A549 (cell line): ENCODE measurements at regions not wholly inside any gene's neighbourhood (a gene's known extent, or its start where the extent isn't known, plus 50 kb on each side); places are given as distances from the start of the nearest gene placed in this dataset.

Source experiments
- ATAC-seq, 2 experiments: fragments of 200-7000 bp in 1 of 2; fragments of >200 bp in 1 of 2; cut with Nextera tagmentation in 1 of 2; cut with Tn5 transposase in 1 of 2; 3 replicates each; pipeline versions ENCODE4 v1.8.0 to v1.9.1; 2018 to 2020; ENCODE audit warnings: mild to moderate bottlenecking in 1 of 2, moderate library complexity in 1 of 2
- CTCF ChIA-PET: fragments of 300-600 bp; sonication (Branson Sonifier 250); formaldehyde crosslinking; extraction: SDS; loops from one replicate; lab custom pipeline; 2021; ENCODE audit warnings: antibody characterized with exemption, inconsistent platforms; lab: Yijun Ruan, JAX
- POLR2A ChIA-PET: fragments of 350-600 bp; formaldehyde crosslinking; extraction: SDS; loops from one replicate; lab custom pipeline; 2021; ENCODE audit warnings: antibody characterized with exemption, inconsistent platforms; lab: Yijun Ruan, JAX
- DNase-seq, 2 experiments: peaks; one replicate each; pipeline versions ENCODE4 v3.0.0 to v3.0.0-alpha.2; 2011 to 2016; ENCODE audit warnings: low read depth in 1 of 2, low spot score in 1 of 2
- FAIRE-seq: peaks from 2 replicates; lab custom pipeline; 2011; peaks lifted over from hg19 to GRCh38; lab: Jason Lieb, UNC
- H3K27ac ChIP-seq, 2 experiments: fragments of >200 bp; sonication (Bioruptor Twin); formaldehyde crosslinking; 3 replicates each; pipeline ENCODE4 v1.5.1; 2016 to 2017
- H3K4me1 ChIP-seq: fragments of >200 bp; sonication (Bioruptor Twin); formaldehyde crosslinking; 3 replicates; pipeline ENCODE4 v1.6.1; 2016
- H3K4me2 ChIP-seq: fragments of >200 bp; sonication (Bioruptor Twin); formaldehyde crosslinking; 3 replicates; pipeline ENCODE4 v1.6.1; 2016
- H3K4me3 ChIP-seq: fragments of >200 bp; sonication (Bioruptor Twin); formaldehyde crosslinking; 3 replicates; pipeline ENCODE4 v1.5.1; 2016
- H3K9me3 ChIP-seq: fragments of >200 bp; sonication (Bioruptor Twin); formaldehyde crosslinking; 3 replicates; pipeline ENCODE4 v1.6.1; 2016
- BCL3 ChIP-seq: fragments of >200 bp; sonication (Bioruptor Twin); formaldehyde crosslinking; IDR thresholded peaks from 3 replicates; pipeline ENCODE4 v1.6.1; 2016
- BHLHE40 ChIP-seq: IDR thresholded peaks from 2 replicates; pipeline ENCODE4 v1.6.1; 2012; ENCODE audit warnings: low read depth, low read length, inconsistent platforms
- CBX8 ChIP-seq: fragments of 200-600 bp; sonication (generic); IDR thresholded peaks from 2 replicates; pipeline ENCODE4 v1.6.1; 2016
- CHD2 ChIP-seq: fragments of 150-350 bp; IDR thresholded peaks from 2 replicates; pipeline ENCODE4 v1.6.1; 2014; ENCODE audit warnings: low read length; ENCODE audit not compliant: partially characterized antibody
- EP300 ChIP-seq, 2 experiments: fragments of >200 bp; sonication (Bioruptor Twin); formaldehyde crosslinking; IDR thresholded peaks; 2 replicates in 1 of 2; 3 replicates in 1 of 2; pipeline ENCODE4 v1.6.1; 2016 to 2017
- ESRRA ChIP-seq: fragments of 150-350 bp; IDR thresholded peaks from 2 replicates; pipeline ENCODE4 v1.6.1; 2014; ENCODE audit warnings: mild to moderate bottlenecking, low read length, borderline replicate concordance
- FOXS1 ChIP-seq: fragments of 250-450 bp; sonication (Bioruptor Pico); IDR thresholded peaks from 2 replicates; pipeline ENCODE4 v1.5.0; 2020; ENCODE audit warnings: mild to moderate bottlenecking, moderate library complexity
- HOXA7 ChIP-seq: fragments of 250-450 bp; sonication (Bioruptor Pico); IDR thresholded peaks from 2 replicates; pipeline ENCODE4 v1.5.0; 2020; ENCODE audit warnings: mild to moderate bottlenecking, moderate library complexity
- HOXB5 ChIP-seq: fragments of 250-450 bp; sonication (Bioruptor Pico); IDR thresholded peaks from 2 replicates; pipeline ENCODE4 v1.5.0; 2020; ENCODE audit warnings: mild to moderate bottlenecking, moderate library complexity
- JUNB ChIP-seq: fragments of >200 bp; sonication (Bioruptor Twin); formaldehyde crosslinking; IDR thresholded peaks from 2 replicates; pipeline ENCODE4 v1.6.1; 2016
- KDM1A ChIP-seq: fragments of 200-600 bp; sonication (generic); IDR thresholded peaks from 2 replicates; pipeline ENCODE4 v1.6.1; 2016; ENCODE audit warnings: low read depth, mild to moderate bottlenecking
- KDM5A ChIP-seq: fragments of 200-600 bp; sonication (generic); IDR thresholded peaks from 2 replicates; pipeline ENCODE4 v1.6.1; 2016; ENCODE audit warnings: antibody characterized with exemption, mild to moderate bottlenecking
- MAFK ChIP-seq: fragments of 450-650 bp; IDR thresholded peaks from 2 replicates; pipeline ENCODE4 v1.6.1; 2014; ENCODE audit not compliant: partially characterized antibody
- MYC ChIP-seq: IDR thresholded peaks from 2 replicates; pipeline ENCODE4 v1.6.1; 2012; ENCODE audit warnings: mild to moderate bottlenecking, inconsistent platforms, low read length, improper control_type of control experiment, borderline replicate concordance
- PBX3 ChIP-seq: IDR thresholded peaks from 2 replicates; pipeline ENCODE4 v1.6.1; 2012
- POLR2A ChIP-seq: IDR thresholded peaks from 2 replicates; pipeline ENCODE4 v1.6.1; 2012; ENCODE audit warnings: mild to moderate bottlenecking, low read length
- RARB ChIP-seq: fragments of 250-450 bp; sonication (Bioruptor Pico); IDR thresholded peaks from 2 replicates; pipeline ENCODE4 v1.8.0; 2021; ENCODE audit warnings: mild to moderate bottlenecking, moderate library complexity
- RFX5 ChIP-seq: fragments of 450-650 bp; IDR thresholded peaks from 2 replicates; pipeline ENCODE4 v1.7.1; 2014; ENCODE audit warnings: antibody characterized with exemption, mild to moderate bottlenecking, moderate library complexity
- RNF2 ChIP-seq: fragments of 200-600 bp; sonication (generic); IDR thresholded peaks from 2 replicates; pipeline ENCODE4 v1.6.1; 2016; ENCODE audit warnings: low read depth, mild to moderate bottlenecking, antibody characterized with exemption, moderate library complexity, borderline replicate concordance
- SMC3 ChIP-seq: fragments of >200 bp; sonication (Bioruptor Twin); formaldehyde crosslinking; IDR thresholded peaks from 3 replicates; pipeline ENCODE4 v1.6.1; 2018; ENCODE audit warnings: inconsistent platforms
- TP53 ChIP-seq: fragments of 250-450 bp; sonication (Bioruptor Pico); IDR thresholded peaks from 2 replicates; pipeline ENCODE4 v1.5.0; 2021; ENCODE audit warnings: mild to moderate bottlenecking, moderate library complexity
- ZFP36 ChIP-seq: fragments of 450-650 bp; IDR thresholded peaks from 2 replicates; pipeline ENCODE4 v1.6.1; 2014; ENCODE audit warnings: borderline replicate concordance; ENCODE audit not compliant: partially characterized antibody
- WGBS: methylation state at CpG from one replicate; pipeline ENCODE4 v1.1.6; 2017; ENCODE audit errors: missing lambda C conversion rate; 5-methylcytosine and 5-hydroxymethylcytosine counted together
- TF ChIP-seq, protein P1 (sequence below): fragments of 450-650 bp; IDR thresholded peaks from 2 replicates; pipeline ENCODE4 v1.6.1; 2014; ENCODE audit warnings: antibody characterized with exemption
- TF ChIP-seq, protein P2 (sequence below): fragments of 250-450 bp; sonication (Bioruptor Pico); IDR thresholded peaks from 2 replicates; pipeline ENCODE4 v1.5.0; 2020; ENCODE audit warnings: low read depth, mild to moderate bottlenecking, moderate library complexity
- TF ChIP-seq, protein P3 (sequence below): fragments of 250-450 bp; sonication (Bioruptor Pico); IDR thresholded peaks from 2 replicates; pipeline ENCODE4 v1.5.0; 2021; ENCODE audit warnings: mild to moderate bottlenecking, moderate library complexity, borderline replicate concordance

GRCh38 chr4:174086829-174087799, 196.4 kb downstream of the FBXO8 start:
- Histone ChIP-seq H3K4me1 (no peaks in the 10 kb centered on the region), H3K4me2 (no peak overlapping the region), H3K27ac (no peak overlapping the region), H3K9me3 (no peaks in the 10 kb centered on the region), H3K4me3 (no peak overlapping the region)
- TF ChIP-seq SMC3: no peak
- TF ChIP-seq, protein P1, sequence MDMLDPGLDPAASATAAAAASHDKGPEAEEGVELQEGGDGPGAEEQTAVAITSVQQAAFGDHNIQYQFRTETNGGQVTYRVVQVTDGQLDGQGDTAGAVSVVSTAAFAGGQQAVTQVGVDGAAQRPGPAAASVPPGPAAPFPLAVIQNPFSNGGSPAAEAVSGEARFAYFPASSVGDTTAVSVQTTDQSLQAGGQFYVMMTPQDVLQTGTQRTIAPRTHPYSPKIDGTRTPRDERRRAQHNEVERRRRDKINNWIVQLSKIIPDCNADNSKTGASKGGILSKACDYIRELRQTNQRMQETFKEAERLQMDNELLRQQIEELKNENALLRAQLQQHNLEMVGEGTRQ: no peak
- TF ChIP-seq ESRRA: no peak
- no peak for TF ChIP-seq MYC
- TF ChIP-seq PBX3: no peak
- TF ChIP-seq KDM5A: no peak
- no peak for TF ChIP-seq BHLHE40
- TF ChIP-seq RNF2: no peak
- TF ChIP-seq, protein P2, sequence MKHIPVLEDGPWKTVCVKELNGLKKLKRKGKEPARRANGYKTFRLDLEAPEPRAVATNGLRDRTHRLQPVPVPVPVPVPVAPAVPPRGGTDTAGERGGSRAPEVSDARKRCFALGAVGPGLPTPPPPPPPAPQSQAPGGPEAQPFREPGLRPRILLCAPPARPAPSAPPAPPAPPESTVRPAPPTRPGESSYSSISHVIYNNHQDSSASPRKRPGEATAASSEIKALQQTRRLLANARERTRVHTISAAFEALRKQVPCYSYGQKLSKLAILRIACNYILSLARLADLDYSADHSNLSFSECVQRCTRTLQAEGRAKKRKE: no peak
- TF ChIP-seq POLR2A: no peak
- no peak for TF ChIP-seq BCL3
- no peak for TF ChIP-seq RARB (CRISPR knock-in tag)
- TF ChIP-seq, protein P3, sequence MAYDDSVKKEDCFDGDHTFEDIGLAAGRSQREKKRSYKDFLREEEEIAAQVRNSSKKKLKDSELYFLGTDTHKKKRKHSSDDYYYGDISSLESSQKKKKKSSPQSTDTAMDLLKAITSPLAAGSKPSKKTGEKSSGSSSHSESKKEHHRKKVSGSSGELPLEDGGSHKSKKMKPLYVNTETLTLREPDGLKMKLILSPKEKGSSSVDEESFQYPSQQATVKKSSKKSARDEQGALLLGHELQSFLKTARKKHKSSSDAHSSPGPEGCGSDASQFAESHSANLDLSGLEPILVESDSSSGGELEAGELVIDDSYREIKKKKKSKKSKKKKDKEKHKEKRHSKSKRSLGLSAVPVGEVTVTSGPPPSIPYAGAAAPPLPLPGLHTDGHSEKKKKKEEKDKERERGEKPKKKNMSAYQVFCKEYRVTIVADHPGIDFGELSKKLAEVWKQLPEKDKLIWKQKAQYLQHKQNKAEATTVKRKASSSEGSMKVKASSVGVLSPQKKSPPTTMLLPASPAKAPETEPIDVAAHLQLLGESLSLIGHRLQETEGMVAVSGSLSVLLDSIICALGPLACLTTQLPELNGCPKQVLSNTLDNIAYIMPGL (CRISPR knock-in tag): no peak
- TF ChIP-seq JUNB: no peak
- TF ChIP-seq ZFP36: no peak
- no peak for TF ChIP-seq TP53
- DNase-seq: no peak
- FAIRE-seq: no peak
- ATAC-seq: no peak
- 65% methylated on average over 14 of the region's 14 CpGs for WGBS
- ChIA-PET CTCF (no interaction called here), POLR2A (no interaction called here)

DNA sequence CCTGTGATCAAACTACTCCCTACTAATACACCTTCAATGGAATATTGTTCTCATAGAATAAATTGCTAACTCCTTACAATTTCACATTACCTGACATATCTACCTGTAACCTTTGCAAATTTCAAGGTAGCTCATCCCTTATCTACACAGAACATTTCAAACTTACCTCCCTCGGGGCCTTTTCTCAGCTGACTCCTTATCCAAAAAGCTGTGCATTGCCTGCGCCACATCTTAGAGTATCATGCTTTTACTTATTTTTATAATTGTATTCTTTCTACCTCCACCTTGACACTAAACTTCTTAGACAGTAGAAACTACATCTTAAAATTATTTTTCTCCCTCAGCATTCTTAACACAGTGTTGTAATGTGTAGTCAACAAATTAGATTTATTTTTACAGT, 198.5 kb downstream of the FBXO8 start:
- ChIA-PET POLR2A (no interaction called here), CTCF (interaction anchor here (0.8 kb wide), 1 partner anchor 591 kb away, joined by 3 read pairs; no protein-coding TSS in a partner anchor)
- 51% methylated on average over 2 of the region's 2 CpGs for WGBS
- no peak for TF ChIP-seq POLR2A
- TF ChIP-seq EP300 (IDR thresholded peaks at IDR 0.05): no peak
- no peak for TF ChIP-seq RNF2
- no peak for TF ChIP-seq ZFP36
- no peak for TF ChIP-seq CHD2
- TF ChIP-seq HOXA7 (CRISPR knock-in tag): no peak
- no peak for TF ChIP-seq HOXB5
- no peak for TF ChIP-seq FOXS1 (CRISPR knock-in tag)
- TF ChIP-seq MAFK: no peak
- no peak for TF ChIP-seq CBX8
- no peak for TF ChIP-seq KDM5A
- TF ChIP-seq KDM1A: no peak
- TF ChIP-seq RFX5: no peak
- Histone ChIP-seq H3K4me1 (no peaks in the 10 kb centered on the region), H3K9me3 (no peaks in the 10 kb centered on the region), H3K4me3 (no peak overlapping the region), H3K4me2 (no peak overlapping the region), H3K27ac (no peak overlapping the region)
- DNase-seq: no peak
- no peak for ATAC-seq
- no peak for FAIRE-seq
